ENCODE measurements at regions not wholly inside any gene's neighbourhood (a gene's known extent, or its start where the extent isn't known, plus 50 kb on each side); places are given as distances from the start of the nearest gene placed in this dataset.
"Not testable (repeated sequence)": the region's sequence is repeated elsewhere in the genome, so short reads cannot be mapped to it uniquely, and the experiment has no call there.

GRCh38 chr5:33105521-33105941, 335.2 kb upstream of the TARS1 start:
- Mint-ChIP-seq H3K4me1 (no peaks in the 10 kb centered on the region), H3K27ac (no peak overlapping the region), H3K27me3 (ENCODE audit: insufficient read depth, low read depth, poor library complexity) (peaks cover 1% of the 10 kb centered on the region), H3K36me3 (ENCODE audit: low read depth) (peaks cover 49% of the 10 kb centered on the region), H3K4me3 (no peak overlapping the region), H3K9me3 (peaks cover 83% of the 10 kb centered on the region)
- no peaks in the 10 kb centered on the region for H3K4me1 ChIP-seq (ENCODE audit: insufficient read depth)
- no peak for DNase-seq (ENCODE audit: low spot score)
- H3K79me2 ChIP-seq (replicated peaks; ENCODE audit: insufficient read depth), result no peaks in the 10 kb centered on the region
- TF ChIP-seq, protein P1, sequence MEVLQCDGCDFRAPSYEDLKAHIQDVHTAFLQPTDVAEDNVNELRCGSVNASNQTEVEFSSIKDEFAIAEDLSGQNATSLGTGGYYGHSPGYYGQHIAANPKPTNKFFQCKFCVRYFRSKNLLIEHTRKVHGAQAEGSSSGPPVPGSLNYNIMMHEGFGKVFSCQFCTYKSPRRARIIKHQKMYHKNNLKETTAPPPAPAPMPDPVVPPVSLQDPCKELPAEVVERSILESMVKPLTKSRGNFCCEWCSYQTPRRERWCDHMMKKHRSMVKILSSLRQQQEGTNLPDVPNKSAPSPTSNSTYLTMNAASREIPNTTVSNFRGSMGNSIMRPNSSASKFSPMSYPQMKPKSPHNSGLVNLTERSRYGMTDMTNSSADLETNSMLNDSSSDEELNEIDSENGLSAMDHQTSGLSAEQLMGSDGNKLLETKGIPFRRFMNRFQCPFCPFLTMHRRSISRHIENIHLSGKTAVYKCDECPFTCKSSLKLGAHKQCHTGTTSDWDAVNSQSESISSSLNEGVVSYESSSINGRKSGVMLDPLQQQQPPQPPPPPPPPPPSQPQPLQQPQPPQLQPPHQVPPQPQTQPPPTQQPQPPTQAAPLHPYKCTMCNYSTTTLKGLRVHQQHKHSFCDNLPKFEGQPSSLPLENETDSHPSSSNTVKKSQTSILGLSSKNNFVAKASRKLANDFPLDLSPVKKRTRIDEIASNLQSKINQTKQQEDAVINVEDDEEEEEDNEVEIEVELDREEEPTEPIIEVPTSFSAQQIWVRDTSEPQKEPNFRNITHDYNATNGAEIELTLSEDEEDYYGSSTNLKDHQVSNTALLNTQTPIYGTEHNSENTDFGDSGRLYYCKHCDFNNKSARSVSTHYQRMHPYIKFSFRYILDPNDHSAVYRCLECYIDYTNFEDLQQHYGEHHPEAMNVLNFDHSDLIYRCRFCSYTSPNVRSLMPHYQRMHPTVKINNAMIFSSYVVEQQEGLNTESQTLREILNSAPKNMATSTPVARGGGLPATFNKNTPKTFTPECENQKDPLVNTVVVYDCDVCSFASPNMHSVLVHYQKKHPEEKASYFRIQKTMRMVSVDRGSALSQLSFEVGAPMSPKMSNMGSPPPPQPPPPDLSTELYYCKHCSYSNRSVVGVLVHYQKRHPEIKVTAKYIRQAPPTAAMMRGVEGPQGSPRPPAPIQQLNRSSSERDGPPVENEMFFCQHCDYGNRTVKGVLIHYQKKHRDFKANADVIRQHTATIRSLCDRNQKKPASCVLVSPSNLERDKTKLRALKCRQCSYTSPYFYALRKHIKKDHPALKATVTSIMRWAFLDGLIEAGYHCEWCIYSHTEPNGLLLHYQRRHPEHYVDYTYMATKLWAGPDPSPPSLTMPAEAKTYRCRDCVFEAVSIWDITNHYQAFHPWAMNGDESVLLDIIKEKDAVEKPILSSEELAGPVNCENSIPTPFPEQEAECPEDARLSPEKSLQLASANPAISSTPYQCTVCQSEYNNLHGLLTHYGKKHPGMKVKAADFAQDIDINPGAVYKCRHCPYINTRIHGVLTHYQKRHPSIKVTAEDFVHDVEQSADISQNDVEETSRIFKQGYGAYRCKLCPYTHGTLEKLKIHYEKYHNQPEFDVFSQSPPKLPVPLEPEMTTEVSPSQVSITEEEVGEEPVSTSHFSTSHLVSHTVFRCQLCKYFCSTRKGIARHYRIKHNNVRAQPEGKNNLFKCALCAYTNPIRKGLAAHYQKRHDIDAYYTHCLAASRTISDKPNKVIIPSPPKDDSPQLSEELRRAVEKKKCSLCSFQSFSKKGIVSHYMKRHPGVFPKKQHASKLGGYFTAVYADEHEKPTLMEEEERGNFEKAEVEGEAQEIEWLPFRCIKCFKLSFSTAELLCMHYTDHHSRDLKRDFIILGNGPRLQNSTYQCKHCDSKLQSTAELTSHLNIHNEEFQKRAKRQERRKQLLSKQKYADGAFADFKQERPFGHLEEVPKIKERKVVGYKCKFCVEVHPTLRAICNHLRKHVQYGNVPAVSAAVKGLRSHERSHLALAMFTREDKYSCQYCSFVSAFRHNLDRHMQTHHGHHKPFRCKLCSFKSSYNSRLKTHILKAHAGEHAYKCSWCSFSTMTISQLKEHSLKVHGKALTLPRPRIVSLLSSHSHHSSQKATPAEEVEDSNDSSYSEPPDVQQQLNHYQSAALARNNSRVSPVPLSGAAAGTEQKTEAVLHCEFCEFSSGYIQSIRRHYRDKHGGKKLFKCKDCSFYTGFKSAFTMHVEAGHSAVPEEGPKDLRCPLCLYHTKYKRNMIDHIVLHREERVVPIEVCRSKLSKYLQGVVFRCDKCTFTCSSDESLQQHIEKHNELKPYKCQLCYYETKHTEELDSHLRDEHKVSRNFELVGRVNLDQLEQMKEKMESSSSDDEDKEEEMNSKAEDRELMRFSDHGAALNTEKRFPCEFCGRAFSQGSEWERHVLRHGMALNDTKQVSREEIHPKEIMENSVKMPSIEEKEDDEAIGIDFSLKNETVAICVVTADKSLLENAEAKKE (CRISPR knock-in tag; IDR thresholded peaks at IDR 0.05), result no peak
- TF ChIP-seq ZNF114 (CRISPR knock-in tag; IDR thresholded peaks at IDR 0.05) (no peak), ZNF331 (CRISPR knock-in tag; IDR thresholded peaks at IDR 0.05; ENCODE audit: low read depth) (no peak)
- TF ChIP-seq, protein P2, sequence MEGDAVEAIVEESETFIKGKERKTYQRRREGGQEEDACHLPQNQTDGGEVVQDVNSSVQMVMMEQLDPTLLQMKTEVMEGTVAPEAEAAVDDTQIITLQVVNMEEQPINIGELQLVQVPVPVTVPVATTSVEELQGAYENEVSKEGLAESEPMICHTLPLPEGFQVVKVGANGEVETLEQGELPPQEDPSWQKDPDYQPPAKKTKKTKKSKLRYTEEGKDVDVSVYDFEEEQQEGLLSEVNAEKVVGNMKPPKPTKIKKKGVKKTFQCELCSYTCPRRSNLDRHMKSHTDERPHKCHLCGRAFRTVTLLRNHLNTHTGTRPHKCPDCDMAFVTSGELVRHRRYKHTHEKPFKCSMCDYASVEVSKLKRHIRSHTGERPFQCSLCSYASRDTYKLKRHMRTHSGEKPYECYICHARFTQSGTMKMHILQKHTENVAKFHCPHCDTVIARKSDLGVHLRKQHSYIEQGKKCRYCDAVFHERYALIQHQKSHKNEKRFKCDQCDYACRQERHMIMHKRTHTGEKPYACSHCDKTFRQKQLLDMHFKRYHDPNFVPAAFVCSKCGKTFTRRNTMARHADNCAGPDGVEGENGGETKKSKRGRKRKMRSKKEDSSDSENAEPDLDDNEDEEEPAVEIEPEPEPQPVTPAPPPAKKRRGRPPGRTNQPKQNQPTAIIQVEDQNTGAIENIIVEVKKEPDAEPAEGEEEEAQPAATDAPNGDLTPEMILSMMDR (conservative IDR thresholded peaks at IDR 0.05; ENCODE audit: low read depth in 2 of 2), result no peak
- H3K4me2 ChIP-seq, result no peak overlapping the region
- no peak for ATAC-seq
- H3K36me3 ChIP-seq (ENCODE audit: insufficient read depth), result 0 out of 2 replicates have a peak, but pooled peaks cover 6% of the 10 kb centered on the region
- H2AFZ ChIP-seq, result no peak overlapping the region
- no peaks in the 10 kb centered on the region for H3F3A ChIP-seq (replicated peaks; ENCODE audit: low read depth)
- no peaks in the 10 kb centered on the region for H3K9me2 ChIP-seq (ENCODE audit: insufficient read depth)
- no peak overlapping the region for H3K27ac ChIP-seq (ENCODE audit: low read depth)
- no peak overlapping the region for H3K4me3 ChIP-seq
- H3K27me3 ChIP-seq (ENCODE audit: insufficient read depth), result no peaks in the 10 kb centered on the region
- no peaks in the 10 kb centered on the region for H4K20me1 ChIP-seq (replicated peaks; ENCODE audit: insufficient read depth)

- not testable (repeated sequence) for H4K20me1 ChIP-seq (replicated peaks; ENCODE audit: insufficient read depth); DNase-seq (ENCODE audit: low spot score); H3K9me2 ChIP-seq (ENCODE audit: insufficient read depth); H3K27me3 Mint-ChIP-seq (ENCODE audit: insufficient read depth, low read depth, poor library complexity); H3K4me3 ChIP-seq; H3F3A ChIP-seq (replicated peaks; ENCODE audit: low read depth); H2AFZ ChIP-seq; H3K27ac ChIP-seq (ENCODE audit: low read depth); H3K36me3 ChIP-seq (ENCODE audit: insufficient read depth); H3K4me3 Mint-ChIP-seq; H3K27me3 ChIP-seq (ENCODE audit: insufficient read depth); H3K79me2 ChIP-seq (replicated peaks; ENCODE audit: insufficient read depth); H3K27ac Mint-ChIP-seq; H3K4me2 ChIP-seq; ATAC-seq; H3K4me1 Mint-ChIP-seq; H3K4me1 ChIP-seq (ENCODE audit: insufficient read depth)
- peaks cover 18% of the 10 kb centered on the region for H3K36me3 Mint-ChIP-seq (ENCODE audit: low read depth)
- H3K9me3 Mint-ChIP-seq, result peaks cover 47% of the 10 kb centered on the region
Observed at GRCh38 chr5:33110496-33110895, 330.3 kb upstream of the TARS1 start.

Data from GM23338 (cell line).